NB4 (cell line): ENCODE measurements at regions not wholly inside any gene's neighbourhood (a gene's known extent, or its start where the extent isn't known, plus 50 kb on each side); places are given as distances from the start of the nearest gene placed in this dataset.

Experiments used
- MAX ChIP-seq: IDR thresholded peaks from 2 replicates; pipeline ENCODE4 v1.6.1; 2011; ENCODE audit warnings: low read depth, low read length
- MYC ChIP-seq: IDR thresholded peaks from 2 replicates; pipeline ENCODE4 v1.6.1; 2011; ENCODE audit warnings: low read depth, low read length
- POLR2A ChIP-seq: IDR thresholded peaks from 2 replicates; pipeline ENCODE4 v1.6.1; 2011; ENCODE audit warnings: mild to moderate bottlenecking; ENCODE audit not compliant: insufficient read length; ENCODE audit errors: extremely low read depth
- TF ChIP-seq, protein P1 (sequence below): IDR thresholded peaks from one replicate; pipeline ENCODE4 v1.5.1; 2012; ENCODE audit warnings: low read depth, low read length

GRCh38 chr16:8483396-8483795, 106.9 kb downstream of the TMEM114 start:
- TF ChIP-seq, protein P1, sequence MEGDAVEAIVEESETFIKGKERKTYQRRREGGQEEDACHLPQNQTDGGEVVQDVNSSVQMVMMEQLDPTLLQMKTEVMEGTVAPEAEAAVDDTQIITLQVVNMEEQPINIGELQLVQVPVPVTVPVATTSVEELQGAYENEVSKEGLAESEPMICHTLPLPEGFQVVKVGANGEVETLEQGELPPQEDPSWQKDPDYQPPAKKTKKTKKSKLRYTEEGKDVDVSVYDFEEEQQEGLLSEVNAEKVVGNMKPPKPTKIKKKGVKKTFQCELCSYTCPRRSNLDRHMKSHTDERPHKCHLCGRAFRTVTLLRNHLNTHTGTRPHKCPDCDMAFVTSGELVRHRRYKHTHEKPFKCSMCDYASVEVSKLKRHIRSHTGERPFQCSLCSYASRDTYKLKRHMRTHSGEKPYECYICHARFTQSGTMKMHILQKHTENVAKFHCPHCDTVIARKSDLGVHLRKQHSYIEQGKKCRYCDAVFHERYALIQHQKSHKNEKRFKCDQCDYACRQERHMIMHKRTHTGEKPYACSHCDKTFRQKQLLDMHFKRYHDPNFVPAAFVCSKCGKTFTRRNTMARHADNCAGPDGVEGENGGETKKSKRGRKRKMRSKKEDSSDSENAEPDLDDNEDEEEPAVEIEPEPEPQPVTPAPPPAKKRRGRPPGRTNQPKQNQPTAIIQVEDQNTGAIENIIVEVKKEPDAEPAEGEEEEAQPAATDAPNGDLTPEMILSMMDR = no peak
- TF ChIP-seq POLR2A = no peak
- TF ChIP-seq MYC = no peak
- TF ChIP-seq MAX = no peak
